Lower leg skin (tissue), 4 donors: ENCODE measurements at regions not wholly inside any gene's neighbourhood (a gene's known extent, or its start where the extent isn't known, plus 50 kb on each side); places are given as distances from the start of the nearest gene placed in this dataset.

Source experiments
- DNase-seq, 2 donors: peaks; one replicate each; pipeline ENCODE4 v3.0.0-alpha.2; 2019; ENCODE audit warnings: low spot score in 2 of 2
- H3K4me3 ChIP-seq: fragments of 200-600 bp; sonication (generic); 2 replicates; pipeline ENCODE4 v1.5.1; 2017; ENCODE audit warnings: mild to moderate bottlenecking, low read depth; ENCODE audit not compliant: poor library complexity, severe bottlenecking
- CTCF ChIP-seq, 3 donors: fragments of 450-650 bp; IDR thresholded peaks; one replicate each; pipeline ENCODE4 v1.5.1; 2016; ENCODE audit warnings: antibody characterized with exemption in 3 of 3, mild to moderate bottlenecking in 3 of 3, moderate library complexity in 2 of 3
- POLR2A ChIP-seq, 2 donors: fragments of 450-650 bp; IDR thresholded peaks; one replicate each; pipeline ENCODE4 v1.6.1; 2016 to 2017; ENCODE audit warnings: antibody characterized with exemption in 2 of 2, mild to moderate bottlenecking in 1 of 2, moderate library complexity in 1 of 2
- WGBS, 2 donors: methylation state at CpG; one replicate each; pipeline ENCODE4 v1.1.5; 2018; 5-methylcytosine and 5-hydroxymethylcytosine counted together
- intact Hi-C: fragments of 100-400 bp; cut with DNase I; formaldehyde crosslinking; loops from one replicate; pipeline ENCODE4 v1.15.0; 2023; ENCODE audit warnings: low total_unique reads

GRCh38 chr6:97705568-97705967 is 422.6 kb upstream of the MMS22L start:
- H3K4me3 ChIP-seq = no peak overlapping the region
- DNase-seq = no peak
- WGBS, 2 donors = 52 to 53% methylated on average over 2 of the region's 2 CpGs
- intact Hi-C loops = no loop called here
- TF ChIP-seq CTCF (IDR thresholded peaks at IDR 0.05) = no peak

GRCh38 chr6:97712751-97713150 is 429.7 kb upstream of the MMS22L start:
- intact Hi-C loops = no loop called here
- H3K4me3 ChIP-seq = no peak overlapping the region
- DNase-seq = no peak
- TF ChIP-seq CTCF (IDR thresholded peaks at IDR 0.05) = no peak
- TF ChIP-seq POLR2A (IDR thresholded peaks at IDR 0.05) = no peak
- WGBS, 2 donors = 74 to 80% methylated on average over 4 of the region's 4 CpGs

GRCh38 chr6:97714772-97715171 is 431.8 kb upstream of the MMS22L start:
- no peak overlapping the region for H3K4me3 ChIP-seq
- TF ChIP-seq POLR2A (IDR thresholded peaks at IDR 0.05) = no peak
- TF ChIP-seq CTCF (IDR thresholded peaks at IDR 0.05) = no peak
- no peak for DNase-seq
- intact Hi-C loops = no loop called here

- intact Hi-C loops = no loop called here
- DNase-seq = no peak
- no peak overlapping the region for H3K4me3 ChIP-seq
- WGBS, 2 donors = 41 to 45% methylated on average over 3 of the region's 3 CpGs
- TF ChIP-seq POLR2A (IDR thresholded peaks at IDR 0.05) = no peak
- no peak for TF ChIP-seq CTCF (IDR thresholded peaks at IDR 0.05)
Observed at GRCh38 chr6:97717086-97717485, 434.1 kb upstream of the MMS22L start.

- WGBS, 2 donors = 51 to 54% methylated on average over 2 of the region's 2 CpGs
- TF ChIP-seq POLR2A (IDR thresholded peaks at IDR 0.05) (no peak), CTCF (IDR thresholded peaks at IDR 0.05) (no peak)
- intact Hi-C loops = no loop called here
- no peak for DNase-seq
- H3K4me3 ChIP-seq = no peak overlapping the region
Observed at GRCh38 chr6:97726378-97726777, 443.4 kb upstream of the MMS22L start.

- TF ChIP-seq POLR2A (IDR thresholded peaks at IDR 0.05) (no peak), CTCF (IDR thresholded peaks at IDR 0.05) (no peak)
- no peak for DNase-seq
- intact Hi-C loops = no loop called here
- no peak overlapping the region for H3K4me3 ChIP-seq
- 88% methylated on average over 3 of the region's 3 CpGs for WGBS, 2 donors
Observed at GRCh38 chr6:97732045-97732444, 449.0 kb upstream of the MMS22L start.
